CD4-positive, alpha-beta T cell (primary cell): ENCODE measurements at regions not wholly inside any gene's neighbourhood (a gene's known extent, or its start where the extent isn't known, plus 50 kb on each side); places are given as distances from the start of the nearest gene placed in this dataset.
A peak's percentile ranks its signal among the peaks of the same experiment; 100 is the strongest.
"Not testable (repeated sequence)": the region's sequence is repeated elsewhere in the genome, so short reads cannot be mapped to it uniquely, and the experiment has no call there.

Experiments
- ATAC-seq: fragments of 200-7000 bp; cut with Tn5 transposase; one replicate; pipeline ENCODE4 v1.10.0; 2022; ENCODE audit warnings: mild to moderate bottlenecking; ENCODE audit not compliant: poor library complexity
- CTCF ChIA-PET: fragments of 350-600 bp; sonication (Branson Sonifier 250); formaldehyde crosslinking; loops from one replicate; lab custom pipeline; 2021; ENCODE audit warnings: antibody characterized with exemption, inconsistent platforms; lab: Charles Lee
- POLR2A ChIA-PET: fragments of 350-600 bp; sonication (Branson Sonifier 250); formaldehyde crosslinking; loops from one replicate; lab custom pipeline; 2021; ENCODE audit warnings: antibody characterized with exemption, inconsistent platforms; lab: Charles Lee
- DNase-seq, 14 experiments: peaks; one replicate each; pipeline ENCODE4 v3.0.0-alpha.2; 2013 to 2020; ENCODE audit warnings: mixed read lengths in 2 of 14
- H3K27ac ChIP-seq, 2 donors: one replicate each; pipeline versions ENCODE4 v1.5.1 to v1.7.0; 2013; ENCODE audit warnings: low read length in 2 of 2, low read depth in 1 of 2, mild to moderate bottlenecking in 1 of 2
- H3K27me3 ChIP-seq, 2 experiments: 1 replicate in 1 of 2; 2 replicates in 1 of 2; pipeline versions ENCODE4 v1.6.1 to v1.7.0; 2013; ENCODE audit warnings: low read length in 2 of 2, control low read depth in 1 of 2, mild to moderate bottlenecking in 1 of 2, moderate library complexity in 1 of 2; ENCODE audit not compliant: insufficient read depth in 2 of 2, control insufficient read depth in 1 of 2
- H3K36me3 ChIP-seq: one replicate; pipeline ENCODE4 v1.6.1; 2013; ENCODE audit warnings: low read length, control low read depth; ENCODE audit not compliant: insufficient read depth
- H3K4me1 ChIP-seq: one replicate; pipeline ENCODE4 v1.6.1; 2013; ENCODE audit warnings: low read length, control low read depth; ENCODE audit not compliant: insufficient read depth
- H3K4me3 ChIP-seq: one replicate; pipeline ENCODE4 v1.5.1; 2013; ENCODE audit warnings: mild to moderate bottlenecking, low read length, moderate library complexity
- H3K9me3 ChIP-seq, 2 experiments: 1 replicate in 1 of 2; 2 replicates in 1 of 2; pipeline versions ENCODE4 v1.6.1 to v1.7.0; 2013; ENCODE audit warnings: low read length in 2 of 2, mild to moderate bottlenecking in 2 of 2, control low read depth in 1 of 2, moderate library complexity in 1 of 2; ENCODE audit not compliant: control insufficient read depth in 1 of 2, insufficient read depth in 1 of 2
- H3K27ac Mint-ChIP-seq: one replicate; pipeline ENCODE4 v1.8.0; 2020; ENCODE audit warnings: mixed read lengths
- H3K27me3 Mint-ChIP-seq: one replicate; pipeline ENCODE4 v1.8.0; 2021; ENCODE audit warnings: mixed read lengths
- H3K36me3 Mint-ChIP-seq: one replicate; pipeline ENCODE4 v1.8.0; 2021; ENCODE audit warnings: low read depth, mixed read lengths
- H3K4me1 Mint-ChIP-seq: one replicate; pipeline ENCODE4 v1.8.0; 2021; ENCODE audit warnings: low read depth, mixed read lengths
- H3K4me3 Mint-ChIP-seq: one replicate; pipeline ENCODE4 v1.8.0; 2020; ENCODE audit warnings: mild to moderate bottlenecking, mixed read lengths
- H3K9me3 Mint-ChIP-seq: one replicate; pipeline ENCODE4 v1.8.0; 2020; ENCODE audit warnings: mixed read lengths
- intact Hi-C, 2 experiments: fragments of 100-400 bp; cut with DNase I in 1 of 2; cut with micrococcal nuclease in 1 of 2; formaldehyde crosslinking; loops; one replicate each; pipeline versions ENCODE4 v1.15.1 to v1.9.0; 2023 to 2025; cut with DNase I, micrococcal nuclease

DNA sequence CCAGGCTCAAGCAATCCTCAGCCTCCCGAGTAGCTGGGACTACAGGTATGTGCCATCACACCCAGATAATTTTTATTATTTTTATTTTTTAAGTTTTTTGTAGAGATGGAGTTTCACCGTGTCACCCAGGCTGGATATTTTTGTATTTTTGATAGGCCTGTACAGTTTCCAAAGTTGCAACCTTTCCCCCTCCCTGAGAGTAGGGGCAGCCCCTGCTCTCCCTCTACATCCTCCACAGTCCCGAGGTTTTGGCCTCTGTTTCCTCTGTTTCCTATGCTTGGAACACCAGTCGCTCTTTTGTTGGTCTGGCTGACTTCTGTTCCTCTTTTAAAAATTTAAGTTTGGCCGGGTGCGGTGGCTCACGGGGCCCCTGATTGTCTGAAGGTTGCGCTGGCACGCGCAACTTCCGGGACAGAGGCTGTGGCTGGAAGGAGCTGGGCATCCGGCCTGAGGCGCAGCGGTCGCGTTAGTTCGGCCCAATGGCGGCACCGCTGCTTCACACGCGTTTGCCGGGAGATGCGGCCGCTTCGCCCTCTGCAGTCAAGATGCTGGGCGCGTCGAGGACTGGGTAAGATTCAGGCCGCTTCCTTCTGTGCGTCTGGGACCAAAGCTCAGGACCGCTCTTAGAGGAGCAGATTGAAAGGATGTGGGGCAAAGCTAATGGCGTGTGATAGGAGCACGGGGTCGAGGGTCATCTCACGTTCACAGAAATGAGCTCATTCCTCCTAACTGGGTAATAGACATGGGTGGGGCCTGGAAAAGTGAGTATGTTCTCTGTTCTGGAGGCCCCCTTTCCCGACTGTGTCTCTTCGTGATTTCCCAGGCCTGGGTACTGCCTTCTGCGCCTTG is 89.9 kb downstream of the LAT start:
- H3K9me3 Mint-ChIP-seq, H3K27me3 Mint-ChIP-seq, H3K36me3 Mint-ChIP-seq, intact Hi-C loops, H3K36me3 ChIP-seq, H3K27me3 ChIP-seq, H3K9me3 ChIP-seq: not testable (repeated sequence)
- H3K4me3 Mint-ChIP-seq = peak overlapping the region; percentile 86
- Histone ChIP-seq H3K27ac (peak overlapping the region; percentile 41 to 82), H3K4me1 (peaks cover 13% of the 10 kb centered on the region), H3K4me3 (peak overlapping the region; percentile 52)
- ChIA-PET POLR2A (interaction anchor here (0.5 to 1.6 kb wide), 4 partner anchors 87 to 682 kb away, joined by 4 to 8 read pairs (median 6); partner anchors contain the start of gene LAT), CTCF (interaction anchor here (0.8 kb wide), 1 partner anchor 97 kb away, joined by 3 read pairs; no protein-coding TSS in a partner anchor)
- DNase-seq (peak in 13 of 14 experiments; percentile 14 to 71 (median 33)), ATAC-seq (peak; percentile 77)
- peak overlapping the region; percentile 98 for H3K27ac Mint-ChIP-seq
- peaks cover 28% of the 10 kb centered on the region for H3K4me1 Mint-ChIP-seq

DNA sequence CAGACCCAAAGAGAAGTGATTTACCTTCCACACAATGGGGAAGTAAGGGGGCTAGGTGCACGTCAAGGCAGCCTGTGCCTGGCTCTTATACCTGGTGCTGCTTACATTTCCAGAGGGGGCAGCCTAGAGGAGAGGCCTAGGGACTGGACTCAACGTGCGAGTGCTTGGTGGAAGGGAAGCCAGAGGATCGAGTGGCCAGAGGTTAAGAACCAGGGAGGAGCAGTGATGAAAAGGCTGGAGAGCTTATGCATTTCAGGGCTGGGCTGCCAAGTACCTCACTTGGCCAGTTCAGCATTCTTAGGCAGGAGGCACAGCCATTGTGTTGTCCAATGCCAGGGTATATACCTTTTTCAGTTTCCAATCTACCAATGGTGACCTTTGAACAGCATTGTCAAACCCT is 77.4 kb downstream of the LAT start:
- not testable (repeated sequence) for ATAC-seq, H3K27ac Mint-ChIP-seq, H3K36me3 Mint-ChIP-seq

GRCh38 chr16:29061467-29061921 is 76.6 kb downstream of the LAT start:
- intact Hi-C loops, H3K9me3 Mint-ChIP-seq, H3K36me3 ChIP-seq, H3K4me1 ChIP-seq, DNase-seq, CTCF ChIA-PET, H3K27ac Mint-ChIP-seq, H3K4me3 ChIP-seq, H3K36me3 Mint-ChIP-seq, H3K9me3 ChIP-seq, ATAC-seq, H3K27me3 Mint-ChIP-seq, POLR2A ChIA-PET, H3K4me1 Mint-ChIP-seq, H3K27ac ChIP-seq, H3K4me3 Mint-ChIP-seq, H3K27me3 ChIP-seq: not testable (repeated sequence)

More for the DNA sequence above, 77.4 kb downstream of the LAT start:
- H3K9me3 ChIP-seq, H3K4me3 ChIP-seq, H3K4me1 Mint-ChIP-seq, CTCF ChIA-PET, POLR2A ChIA-PET, H3K4me3 Mint-ChIP-seq, DNase-seq, H3K9me3 Mint-ChIP-seq, H3K27ac ChIP-seq, intact Hi-C loops, H3K36me3 ChIP-seq, H3K27me3 Mint-ChIP-seq, H3K4me1 ChIP-seq, H3K27me3 ChIP-seq: not testable (repeated sequence)

- H3K36me3 Mint-ChIP-seq, H3K27me3 ChIP-seq, H3K36me3 ChIP-seq, H3K4me1 Mint-ChIP-seq, DNase-seq, intact Hi-C loops, H3K27ac Mint-ChIP-seq, H3K9me3 ChIP-seq, H3K27me3 Mint-ChIP-seq, POLR2A ChIA-PET, H3K4me3 ChIP-seq, H3K4me3 Mint-ChIP-seq, H3K4me1 ChIP-seq, H3K27ac ChIP-seq, ATAC-seq, H3K9me3 Mint-ChIP-seq, CTCF ChIA-PET: not testable (repeated sequence)
Measured at GRCh38 chr16:29060022-29060810, 75.4 kb downstream of the LAT start.

GRCh38 chr16:29059575-29059974 is 74.7 kb downstream of the LAT start:
- DNase-seq, H3K36me3 Mint-ChIP-seq, intact Hi-C loops, H3K9me3 ChIP-seq, H3K36me3 ChIP-seq, H3K27me3 Mint-ChIP-seq, H3K27ac ChIP-seq, H3K9me3 Mint-ChIP-seq, H3K4me3 ChIP-seq, CTCF ChIA-PET, ATAC-seq, POLR2A ChIA-PET, H3K27me3 ChIP-seq, H3K4me3 Mint-ChIP-seq, H3K4me1 ChIP-seq, H3K4me1 Mint-ChIP-seq, H3K27ac Mint-ChIP-seq: not testable (repeated sequence)
